GM19452 (cell line): ENCODE measurements at regions not wholly inside any gene's neighbourhood (a gene's known extent, or its start where the extent isn't known, plus 50 kb on each side); places are given as distances from the start of the nearest gene placed in this dataset.

Experiments used
- ATAC-seq: cut with Tn5 transposase; IDR thresholded peaks from one replicate; pipeline ENCODE4 v1.9.1; 2021; ENCODE audit not compliant: unreplicated experiment

GRCh38 chr1:216785737-216786136 is 62.5 kb upstream of the ESRRG start:
- ATAC-seq = no peak

- no peak for ATAC-seq
These were observed 62.0 kb upstream of the ESRRG start for GRCh38 chr1:216785221-216785620.

DNA sequence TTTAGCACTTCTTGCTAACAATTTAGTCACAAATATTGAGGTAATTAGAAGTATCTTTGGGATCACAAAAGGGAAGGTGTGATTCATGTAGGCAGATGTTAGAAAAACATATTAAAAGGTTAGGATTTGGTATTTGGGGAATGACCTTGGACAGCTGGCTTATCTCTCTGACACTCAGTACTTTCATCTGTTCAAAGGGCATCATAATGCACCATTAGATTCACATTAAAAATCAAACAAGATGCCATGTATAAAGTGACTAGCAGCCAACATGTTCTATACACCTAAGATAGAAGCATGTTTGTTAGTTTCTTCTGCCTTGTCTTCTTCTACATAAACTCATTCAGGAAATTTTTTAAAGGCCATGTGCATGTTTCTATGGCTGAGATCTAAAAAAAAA is 56.5 kb upstream of the ESRRG start:
- no peak for ATAC-seq

GRCh38 chr1:216778737-216779136 is 55.5 kb upstream of the ESRRG start:
- no peak for ATAC-seq

GRCh38 chr1:216777148-216777547 is 53.9 kb upstream of the ESRRG start:
- no peak for ATAC-seq
